Tibial artery (tissue), 4 donors: ENCODE measurements at regions not wholly inside any gene's neighbourhood (a gene's known extent, or its start where the extent isn't known, plus 50 kb on each side); places are given as distances from the start of the nearest gene placed in this dataset.

ENCODE experiments used
- DNase-seq, 2 donors: peaks; one replicate each; pipeline ENCODE4 v3.0.0-alpha.2; 2019
- H3K27ac ChIP-seq, 2 donors: fragments of 200-600 bp; sonication (generic) in 1 of 2; 1 replicate in 1 of 2; 2 replicates in 1 of 2; pipeline ENCODE4 v1.5.1; 2018 to 2019; ENCODE audit warnings: mild to moderate bottlenecking in 1 of 2
- H3K27me3 ChIP-seq, 2 donors: fragments of 200-600 bp; sonication (generic) in 1 of 2; one replicate each; pipeline versions ENCODE4 v1.5.1 to v1.6.0; 2016 to 2019
- H3K36me3 ChIP-seq, 3 donors: fragments of 200-600 bp; sonication (generic) in 2 of 3; one replicate each; pipeline ENCODE4 v1.5.1; 2016 to 2019; ENCODE audit warnings: mild to moderate bottlenecking in 2 of 3
- H3K4me1 ChIP-seq, 4 donors: fragments of 200-600 bp; sonication (generic) in 2 of 4; 1 replicate in 3 of 4; 2 replicates in 1 of 4; pipeline ENCODE4 v1.5.1; 2016 to 2019
- H3K4me3 ChIP-seq, 2 donors: fragments of 200-600 bp; sonication (generic) in 1 of 2; 1 replicate in 1 of 2; 2 replicates in 1 of 2; pipeline ENCODE4 v1.5.1; 2018 to 2019; ENCODE audit warnings: mild to moderate bottlenecking in 2 of 2
- H3K9me3 ChIP-seq, 3 donors: fragments of 200-600 bp; sonication (generic) in 1 of 3; one replicate each; pipeline ENCODE4 v1.5.1; 2016 to 2019
- intact Hi-C: fragments of 100-400 bp; cut with DNase I; formaldehyde crosslinking; loops from one replicate; pipeline ENCODE4 v1.15.0; 2023; ENCODE audit warnings: low total_unique reads
- TF ChIP-seq, protein P1 (sequence below), 2 experiments: fragments of 200-600 bp in 1 of 2; fragments of 450-650 bp in 1 of 2; IDR thresholded peaks; one replicate each; pipeline ENCODE4 v1.5.1; 2017 to 2019; ENCODE audit warnings: antibody characterized with exemption in 2 of 2, mild to moderate bottlenecking in 1 of 2, moderate library complexity in 1 of 2

DNA sequence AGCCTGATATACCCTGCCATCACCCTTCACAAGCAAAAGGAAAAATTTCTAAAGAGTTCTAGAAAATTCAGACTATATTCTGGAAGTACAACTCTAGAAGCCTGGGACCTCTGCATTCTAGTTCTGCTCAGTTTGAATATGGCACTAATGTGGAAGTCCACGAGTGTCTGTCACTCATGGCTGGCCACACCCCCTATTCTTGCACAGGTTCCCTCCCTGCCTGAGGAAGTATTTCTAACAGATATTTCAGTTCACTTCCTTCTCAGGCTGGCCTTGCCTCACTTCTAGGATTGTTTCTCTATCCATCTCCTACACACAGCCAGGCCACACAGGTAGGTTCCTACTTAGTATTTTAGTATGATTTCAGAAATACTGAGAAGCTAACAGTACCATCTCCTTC is 67.4 kb downstream of the PHLDA1 start:
- intact Hi-C loops, result no loop called here
- DNase-seq, result peak in 1 of 2 donors; percentile 54
- H3K4me1 ChIP-seq, result peaks cover 0 to 3% (median 0%) of the 10 kb centered on the region in 4 donors

DNA sequence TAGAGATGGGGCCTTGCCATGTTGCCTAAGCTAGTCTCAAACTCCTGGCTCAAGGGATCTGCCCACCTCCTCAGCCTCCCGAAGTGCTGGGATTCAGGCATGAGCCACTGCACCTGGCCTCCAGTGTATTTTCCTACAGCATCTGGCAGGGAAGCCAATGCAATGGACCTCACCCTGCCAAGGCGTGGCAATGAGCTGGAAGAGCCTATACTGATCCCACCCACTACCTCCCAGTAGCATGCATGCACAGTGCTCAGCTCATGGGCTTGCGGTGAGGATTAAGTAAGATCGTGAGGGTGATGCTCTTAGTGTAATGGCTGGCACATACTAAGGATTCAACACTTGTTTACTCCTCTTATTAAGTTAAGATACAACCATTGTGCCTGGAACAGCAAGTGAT is 69.7 kb downstream of the PHLDA1 start:
- H3K9me3 ChIP-seq, result no peaks in the 10 kb centered on the region
- intact Hi-C loops, result no loop called here
- no peak for DNase-seq
- H3K36me3 ChIP-seq, result no peaks in the 10 kb centered on the region
- H3K27me3 ChIP-seq, result no peaks in the 10 kb centered on the region
- TF ChIP-seq, protein P1, sequence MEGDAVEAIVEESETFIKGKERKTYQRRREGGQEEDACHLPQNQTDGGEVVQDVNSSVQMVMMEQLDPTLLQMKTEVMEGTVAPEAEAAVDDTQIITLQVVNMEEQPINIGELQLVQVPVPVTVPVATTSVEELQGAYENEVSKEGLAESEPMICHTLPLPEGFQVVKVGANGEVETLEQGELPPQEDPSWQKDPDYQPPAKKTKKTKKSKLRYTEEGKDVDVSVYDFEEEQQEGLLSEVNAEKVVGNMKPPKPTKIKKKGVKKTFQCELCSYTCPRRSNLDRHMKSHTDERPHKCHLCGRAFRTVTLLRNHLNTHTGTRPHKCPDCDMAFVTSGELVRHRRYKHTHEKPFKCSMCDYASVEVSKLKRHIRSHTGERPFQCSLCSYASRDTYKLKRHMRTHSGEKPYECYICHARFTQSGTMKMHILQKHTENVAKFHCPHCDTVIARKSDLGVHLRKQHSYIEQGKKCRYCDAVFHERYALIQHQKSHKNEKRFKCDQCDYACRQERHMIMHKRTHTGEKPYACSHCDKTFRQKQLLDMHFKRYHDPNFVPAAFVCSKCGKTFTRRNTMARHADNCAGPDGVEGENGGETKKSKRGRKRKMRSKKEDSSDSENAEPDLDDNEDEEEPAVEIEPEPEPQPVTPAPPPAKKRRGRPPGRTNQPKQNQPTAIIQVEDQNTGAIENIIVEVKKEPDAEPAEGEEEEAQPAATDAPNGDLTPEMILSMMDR (IDR thresholded peaks at IDR 0.05), result no peak
- no peak overlapping the region for H3K4me3 ChIP-seq
- no peak overlapping the region for H3K27ac ChIP-seq
- H3K4me1 ChIP-seq, result peaks cover 0 to 3% (median 0%) of the 10 kb centered on the region in 4 donors

More for the DNA sequence above, 67.4 kb downstream of the PHLDA1 start:
- Histone ChIP-seq H3K4me3 (no peak overlapping the region), H3K9me3 (no peaks in the 10 kb centered on the region), H3K27me3 (no peaks in the 10 kb centered on the region), H3K36me3 (no peaks in the 10 kb centered on the region), H3K27ac (no peak overlapping the region)
- TF ChIP-seq, protein P1 (IDR thresholded peaks at IDR 0.05), result no peak

- intact Hi-C loops, result no loop called here
- Histone ChIP-seq H3K27ac (no peak overlapping the region), H3K27me3 (no peaks in the 10 kb centered on the region)
Observed at GRCh38 chr12:75960954-75961661, 70.5 kb downstream of the PHLDA1 start.

GRCh38 chr12:75960086-75960910 is 71.3 kb downstream of the PHLDA1 start:
- DNase-seq, result no peak
- Histone ChIP-seq H3K4me3 (no peak overlapping the region), H3K27ac (no peak overlapping the region), H3K36me3 (no peaks in the 10 kb centered on the region), H3K9me3 (no peaks in the 10 kb centered on the region), H3K27me3 (no peaks in the 10 kb centered on the region), H3K4me1 (peaks cover 0 to 3% (median 0%) of the 10 kb centered on the region in 4 donors)
- intact Hi-C loops, result no loop called here
- TF ChIP-seq, protein P1 (IDR thresholded peaks at IDR 0.05), result no peak

More at GRCh38 chr12:75960954-75961661, 70.5 kb downstream of the PHLDA1 start:
- no peaks in the 10 kb centered on the region for H3K9me3 ChIP-seq
- no peaks in the 10 kb centered on the region for H3K36me3 ChIP-seq
- no peak overlapping the region for H3K4me3 ChIP-seq
- TF ChIP-seq, protein P1 (IDR thresholded peaks at IDR 0.05), result no peak
- peaks cover 0 to 3% (median 0%) of the 10 kb centered on the region in 4 donors for H3K4me1 ChIP-seq
- DNase-seq, result no peak

DNA sequence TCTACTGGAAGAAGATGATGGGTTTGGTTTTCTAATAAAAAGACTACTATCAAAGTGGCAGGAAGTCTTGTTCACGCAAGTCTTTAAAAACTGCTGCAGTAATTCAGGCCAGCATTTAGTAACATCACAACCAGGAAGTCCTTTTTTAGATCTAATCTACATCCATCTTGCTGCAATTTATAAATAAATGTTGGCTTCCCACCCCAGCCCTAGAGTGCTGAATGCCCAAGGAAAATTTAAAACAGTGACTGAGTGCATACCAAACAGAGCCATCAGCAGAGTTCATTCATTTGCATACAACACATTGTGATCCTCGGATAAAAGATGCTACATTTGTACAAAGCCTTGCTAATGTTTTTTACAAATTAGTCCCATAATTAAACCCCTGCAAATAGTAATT is 72.1 kb downstream of the PHLDA1 start:
- Histone ChIP-seq H3K4me1 (peaks cover 0 to 3% (median 0%) of the 10 kb centered on the region in 4 donors), H3K27ac (no peak overlapping the region), H3K36me3 (no peaks in the 10 kb centered on the region), H3K27me3 (no peaks in the 10 kb centered on the region), H3K4me3 (no peak overlapping the region), H3K9me3 (no peaks in the 10 kb centered on the region)
- no peak for DNase-seq
- intact Hi-C loops, result no loop called here
- TF ChIP-seq, protein P1 (IDR thresholded peaks at IDR 0.05), result no peak
